B cell (primary cell): ENCODE measurements at regions not wholly inside any gene's neighbourhood (a gene's known extent, or its start where the extent isn't known, plus 50 kb on each side); places are given as distances from the start of the nearest gene placed in this dataset.

Source experiments
- ATAC-seq: fragments of 200-7000 bp; cut with Tn5 transposase; one replicate; pipeline ENCODE4 v1.10.0; 2021; ENCODE audit warnings: low read depth, mild to moderate bottlenecking, moderate number of reproducible peaks, moderate library complexity
- CTCF ChIA-PET: fragments of 350-600 bp; sonication (Branson Sonifier 250); formaldehyde crosslinking; loops from one replicate; lab custom pipeline; 2021; ENCODE audit warnings: antibody characterized with exemption, inconsistent platforms; lab: Charles Lee
- POLR2A ChIA-PET: fragments of 350-600 bp; sonication (Branson Sonifier 250); formaldehyde crosslinking; loops from one replicate; lab custom pipeline; 2021; ENCODE audit warnings: antibody characterized with exemption; lab: Charles Lee
- DNase-seq: peaks from one replicate; pipeline ENCODE4 v3.0.0; 2013
- H2AFZ ChIP-seq: 2 replicates; pipeline ENCODE4 v1.6.1; 2012; ENCODE audit warnings: mild to moderate bottlenecking, low read depth, low read length; ENCODE audit not compliant: insufficient read depth, poor library complexity, severe bottlenecking
- H3K27ac ChIP-seq, 2 donors: 1 replicate in 1 of 2; 2 replicates in 1 of 2; pipeline ENCODE4 v1.5.1; 2012 to 2013; ENCODE audit warnings: low read length in 2 of 2, mild to moderate bottlenecking in 2 of 2, moderate library complexity in 1 of 2
- H3K27me3 ChIP-seq, 4 experiments: fragments of 200-600 bp in 1 of 4; sonication (generic) in 1 of 4; replicated peaks in 1 of 4; 1 replicate in 2 of 4; 2 replicates in 2 of 4; pipeline versions ENCODE4 v1.6.1 to v1.7.0; 2013 to 2016; ENCODE audit warnings: low read length in 3 of 4, mild to moderate bottlenecking in 2 of 4, mixed read lengths in 1 of 4, moderate library complexity in 1 of 4; ENCODE audit not compliant: insufficient read depth in 4 of 4, control insufficient read depth in 3 of 4; ENCODE audit errors: control extremely low read depth in 1 of 4
- H3K36me3 ChIP-seq, 2 experiments: replicated peaks in 1 of 2; 1 replicate in 1 of 2; 2 replicates in 1 of 2; pipeline versions ENCODE4 v1.6.1 to v1.7.1; 2013; ENCODE audit warnings: low read length in 1 of 2; ENCODE audit not compliant: insufficient read depth in 2 of 2, control insufficient read depth in 1 of 2; ENCODE audit errors: control extremely low read depth in 1 of 2, extremely low read depth in 1 of 2
- H3K4me1 ChIP-seq, 2 donors: fragments of 200-600 bp in 1 of 2; sonication (generic) in 1 of 2; 1 replicate in 1 of 2; 2 replicates in 1 of 2; pipeline versions ENCODE4 v1.5.1 to v1.6.1; 2013 to 2017; ENCODE audit warnings: low read length in 2 of 2; ENCODE audit not compliant: control insufficient read depth in 2 of 2, insufficient read depth in 2 of 2
- H3K4me2 ChIP-seq: replicated peaks from 2 replicates; pipeline ENCODE3; 2012; ENCODE audit warnings: mild to moderate bottlenecking, low read depth, low read length; ENCODE audit not compliant: poor library complexity, severe bottlenecking
- H3K4me3 ChIP-seq, 5 experiments: fragments of 200-600 bp in 1 of 5; sonication (generic) in 1 of 5; 1 replicate in 3 of 5; 2 replicates in 2 of 5; pipeline versions ENCODE4 v1.5.1 to v1.7.0; 2011 to 2016; ENCODE audit warnings: low read length in 4 of 5, mild to moderate bottlenecking in 4 of 5, low read depth in 2 of 5, control low read depth in 1 of 5, moderate library complexity in 1 of 5; ENCODE audit not compliant: insufficient read depth in 1 of 5; ENCODE audit errors: control extremely low read depth in 1 of 5, extremely low read depth in 1 of 5
- H3K79me2 ChIP-seq: fragments of 200-600 bp; sonication (generic); one replicate; pipeline ENCODE4 v1.6.0; 2016; ENCODE audit warnings: low read length; ENCODE audit not compliant: control insufficient read depth, insufficient read depth
- H3K9ac ChIP-seq: fragments of 200-600 bp; sonication (generic); 2 replicates; pipeline ENCODE4 v1.6.1; 2017; ENCODE audit warnings: mild to moderate bottlenecking, low read length, moderate library complexity
- H3K9me3 ChIP-seq, 3 donors: one replicate each; pipeline versions ENCODE4 v1.6.1 to v1.7.1; 2013; ENCODE audit warnings: low read length in 2 of 3; ENCODE audit not compliant: control insufficient read depth in 2 of 3, insufficient read depth in 1 of 3; ENCODE audit errors: control extremely low read depth in 1 of 3
- H4K20me1 ChIP-seq: 2 replicates; pipeline ENCODE4 v1.6.0; 2012; ENCODE audit warnings: mild to moderate bottlenecking, low read length; ENCODE audit not compliant: insufficient read depth, control insufficient read depth, poor library complexity, severe bottlenecking
- H3K27ac Mint-ChIP-seq: one replicate; pipeline ENCODE4 v1.8.0; 2021; ENCODE audit warnings: mixed read lengths
- H3K27me3 Mint-ChIP-seq: one replicate; pipeline ENCODE4 v1.8.0; 2021; ENCODE audit warnings: mixed read lengths
- H3K4me1 Mint-ChIP-seq: one replicate; pipeline ENCODE4 v1.8.0; 2021; ENCODE audit warnings: mixed read lengths
- H3K4me3 Mint-ChIP-seq: one replicate; pipeline ENCODE4 v1.8.0; 2021; ENCODE audit warnings: mixed read lengths
- H3K9me3 Mint-ChIP-seq: one replicate; pipeline ENCODE4 v1.8.0; 2022; ENCODE audit warnings: mixed read lengths; ENCODE audit not compliant: insufficient read depth
- CTCF ChIP-seq: fragments of 200-600 bp; IDR thresholded peaks from one replicate; pipeline ENCODE4 v1.8.0; 2022; ENCODE audit warnings: antibody characterized with exemption, mild to moderate bottlenecking
- EZH2 ChIP-seq: IDR thresholded peaks from 2 replicates; pipeline ENCODE4 v1.6.1; 2012; ENCODE audit warnings: borderline replicate concordance, low read depth, mild to moderate bottlenecking, moderate library complexity, low read length; ENCODE audit not compliant: insufficient read depth, poor library complexity, severe bottlenecking
- WGBS: methylation state at CpG from one replicate; pipeline ENCODE4 v1.1.5; 2013; ENCODE audit warnings: missing lambda C conversion rate; ENCODE audit not compliant: insufficient coverage; 5-methylcytosine and 5-hydroxymethylcytosine counted together
- intact Hi-C: fragments of 100-400 bp; cut with micrococcal nuclease; formaldehyde crosslinking; loops from one replicate; pipeline ENCODE4 v1.10.0; 2022

GRCh38 chr2:89780318-89780717 lies 1088.8 kb downstream of the RPIA start:
- no peak overlapping the region for H3K4me3 ChIP-seq
- intact Hi-C loops: no loop called here
- 85% methylated on average over 15 of the region's 15 CpGs for WGBS
- Mint-ChIP-seq H3K4me3 (no peak overlapping the region), H3K27me3 (no peaks in the 10 kb centered on the region), H3K27ac (no peak overlapping the region), H3K4me1 (no peaks in the 10 kb centered on the region), H3K9me3 (peaks cover 39% of the 10 kb centered on the region)
- no peak for DNase-seq
- no peaks in the 10 kb centered on the region for H3K36me3 ChIP-seq
- TF ChIP-seq EZH2 (no peak), CTCF (no peak)
- H3K27ac ChIP-seq: no peak overlapping the region
- H4K20me1 ChIP-seq: no peaks in the 10 kb centered on the region
- CTCF ChIA-PET: no interaction called here
- no peak overlapping the region for H3K9ac ChIP-seq
- H2AFZ ChIP-seq: no peak overlapping the region
- ATAC-seq: no peak
- peaks cover 29 to 43% (median 41%) of the 10 kb centered on the region in 3 donors for H3K9me3 ChIP-seq
- no peaks in the 10 kb centered on the region for H3K4me1 ChIP-seq
- POLR2A ChIA-PET: no interaction called here
- no peaks in the 10 kb centered on the region for H3K79me2 ChIP-seq
- no peak overlapping the region for H3K4me2 ChIP-seq
- no peaks in the 10 kb centered on the region for H3K27me3 ChIP-seq

GRCh38 chr2:89781962-89782361 lies 1090.5 kb downstream of the RPIA start:
- Histone ChIP-seq H3K27me3 (no peaks in the 10 kb centered on the region), H3K27ac (no peak overlapping the region), H2AFZ (no peak overlapping the region), H3K4me1 (no peaks in the 10 kb centered on the region), H3K9me3 (peaks cover 23 to 32% (median 32%) of the 10 kb centered on the region in 3 donors), H3K4me2 (no peak overlapping the region), H3K36me3 (no peaks in the 10 kb centered on the region), H3K9ac (no peak overlapping the region), H3K4me3 (no peak overlapping the region), H4K20me1 (no peaks in the 10 kb centered on the region), H3K79me2 (no peaks in the 10 kb centered on the region)
- ChIA-PET CTCF (no interaction called here), POLR2A (no interaction called here)
- H3K4me3 Mint-ChIP-seq: no peak overlapping the region
- intact Hi-C loops: no loop called here
- H3K27me3 Mint-ChIP-seq: no peaks in the 10 kb centered on the region
- WGBS: 66% methylated on average over 5 of the region's 5 CpGs
- no peak overlapping the region for H3K27ac Mint-ChIP-seq
- H3K9me3 Mint-ChIP-seq: peaks cover 40% of the 10 kb centered on the region
- no peaks in the 10 kb centered on the region for H3K4me1 Mint-ChIP-seq
- ATAC-seq (no peak), DNase-seq (no peak)
- TF ChIP-seq CTCF: no peak
- no peak for TF ChIP-seq EZH2
